Heart left ventricle (tissue), 16 donors: ENCODE measurements at regions not wholly inside any gene's neighbourhood (a gene's known extent, or its start where the extent isn't known, plus 50 kb on each side); places are given as distances from the start of the nearest gene placed in this dataset.

Source experiments
- ATAC-seq, 4 donors: fragments of 200-7000 bp; cut with Tn5 transposase; one replicate each; pipeline ENCODE4 v1.9.1; 2020 to 2022; ENCODE audit warnings: moderate library complexity in 4 of 4, mild to moderate bottlenecking in 3 of 4, moderate number of reproducible peaks in 1 of 4
- DNase-seq, 5 donors: peaks; one replicate each; pipeline ENCODE4 v3.0.0-alpha.2; 2020
- H3K27ac ChIP-seq, 12 donors: fragments of 200-600 bp; sonication (generic) in 4 of 12; one replicate each; pipeline versions ENCODE4 v1.5.0 to v1.8.0; 2016 to 2022; ENCODE audit warnings: mild to moderate bottlenecking in 2 of 12
- H3K27me3 ChIP-seq, 9 donors: fragments of 200-600 bp; sonication (generic) in 2 of 9; one replicate each; pipeline versions ENCODE4 v1.5.1 to v1.8.0; 2016 to 2022; ENCODE audit warnings: mild to moderate bottlenecking in 3 of 9
- H3K36me3 ChIP-seq, 9 donors: fragments of 200-600 bp; sonication (generic) in 2 of 9; one replicate each; pipeline versions ENCODE4 v1.5.0 to v1.8.0; 2018 to 2022; ENCODE audit warnings: mild to moderate bottlenecking in 2 of 9
- H3K4me1 ChIP-seq, 12 donors: fragments of 200-600 bp; sonication (generic) in 4 of 12; one replicate each; pipeline versions ENCODE4 v1.5.0 to v1.8.0; 2016 to 2022; ENCODE audit warnings: mild to moderate bottlenecking in 3 of 12
- H3K4me3 ChIP-seq, 12 donors: fragments of 200-600 bp; sonication (generic) in 4 of 12; one replicate each; pipeline versions ENCODE4 v1.5.0 to v1.8.0; 2017 to 2022; ENCODE audit warnings: mild to moderate bottlenecking in 9 of 12, moderate library complexity in 4 of 12
- H3K9me3 ChIP-seq, 12 donors: fragments of 200-600 bp; sonication (generic) in 4 of 12; one replicate each; pipeline versions ENCODE4 v1.5.0 to v1.8.0; 2016 to 2022; ENCODE audit warnings: mild to moderate bottlenecking in 1 of 12
- CTCF ChIP-seq, 12 donors: fragments of 200-600 bp; sonication (generic) in 4 of 12; IDR thresholded peaks; one replicate each; pipeline versions ENCODE4 v1.5.0 to v1.8.0; 2018 to 2022; ENCODE audit warnings: antibody characterized with exemption in 12 of 12, mild to moderate bottlenecking in 5 of 12
- POLR2A ChIP-seq, 2 donors: fragments of 450-650 bp; IDR thresholded peaks; one replicate each; pipeline ENCODE4 v1.6.1; 2017; ENCODE audit warnings: antibody characterized with exemption in 2 of 2, mild to moderate bottlenecking in 2 of 2, moderate library complexity in 2 of 2
- WGBS, 4 donors: extraction: QIAGEN DNeasy Blood & Tissue Kit in 2 of 4; methylation state at CpG; one replicate each; pipeline versions ENCODE4 v1.1.5 to v1.1.7; 2013 to 2018; 5-methylcytosine and 5-hydroxymethylcytosine counted together
- intact Hi-C, 10 donors: fragments of 100-400 bp; cut with DNase I; formaldehyde crosslinking; loops; one replicate each; pipeline versions ENCODE4 v1.11.1 to v1.14.2; 2022
- donor health status: ischemic (EF 13 %, LVEDD 7.1; RV severe dilation, severe dysfunction).
- donor health status: healthy with polysubstance abuse.
- donor health status: DM: no; HTN: yes; CAD: no.
- donor health status: DM: no; HTN: no; CAD: no.
- donor health status: ischemic (EF 25% LVEDD 6.9; RV normal size, moderate dysfunction).
- donor health status: ischemic (EF 25% LVEDD 5.7; RV mildly dilated, moderate dysfunction).
- donor health status: healthy.
- donor health status: DM: yes; HTN: yes; CAD: no.
- donor health status: ischemic (EF 35%, LVEDD 5.7; RV mildly dilated, moderate dysfunction).
- donor health status: nonischemic (EF 11% LVEDD 7.7; RV severe dilation, severe dysfunction).
- donor health status: DM: yes; HTN: yes; CAD: no.
- donor health status: PGD.
- donor health status: ischemic (EF 29% LVEDD 5.4; RV normal size, mild dysfunction).
- donor health status: nonischemic (EF 23%, LVEDD 6.1; RV moderate dilation, normal function).

GRCh38 chr15:29968099-29968894 lies 114.5 kb upstream of the GOLGA8J start:
- H3K36me3 ChIP-seq, result no peaks in the 10 kb centered on the region
- DNase-seq (no peak), ATAC-seq (peak in 2 of 4 donors; percentile 20 to 47)
- intact Hi-C loops, result loop anchor here in 2 of 10 donors (10.0 kb wide), 2 partner anchors 57 to 87 kb away; no protein-coding TSS in a partner anchor
- H3K27ac ChIP-seq, result no peak overlapping the region
- peaks cover 2 to 54% (median 16%) of the 10 kb centered on the region in 9 donors for H3K27me3 ChIP-seq
- H3K9me3 ChIP-seq, result peaks cover 0 to 10% (median 2%) of the 10 kb centered on the region in 12 donors
- H3K4me3 ChIP-seq, result peak overlapping the region in 11 of 12 donors; percentile 18 to 54 (median 44)
- H3K4me1 ChIP-seq, result peaks cover 0 to 9% (median 0%) of the 10 kb centered on the region in 12 donors
- TF ChIP-seq CTCF (IDR thresholded peaks at IDR 0.05) (no peak), POLR2A (IDR thresholded peaks at IDR 0.05) (no peak)
- 4 to 14% (median 8%) methylated on average over 18 to 91 of the region's 91 CpGs for WGBS, 4 donors

GRCh38 chr15:29962407-29962806 lies 120.3 kb upstream of the GOLGA8J start:
- 73 to 88% (median 82%) methylated on average over 1 of the region's 1 CpG for WGBS, 4 donors
- Histone ChIP-seq H3K4me1 (no peaks in the 10 kb centered on the region), H3K27ac (no peak overlapping the region), H3K27me3 (peaks cover 0 to 31% (median under 1%) of the 10 kb centered on the region in 9 donors), H3K4me3 (no peak overlapping the region), H3K9me3 (no peaks in the 10 kb centered on the region), H3K36me3 (no peaks in the 10 kb centered on the region)
- ATAC-seq (no peak), DNase-seq (no peak)
- intact Hi-C loops, result loop anchor here in 2 of 10 donors (10.0 kb wide), 2 partner anchors 62 to 92 kb away; no protein-coding TSS in a partner anchor
- no peak for TF ChIP-seq CTCF (IDR thresholded peaks at IDR 0.05)
- TF ChIP-seq POLR2A (IDR thresholded peaks at IDR 0.05), result no peak

- peaks cover 0 to 18% (median 0%) of the 10 kb centered on the region in 9 donors for H3K27me3 ChIP-seq
- H3K9me3 ChIP-seq, result no peaks in the 10 kb centered on the region
- no peaks in the 10 kb centered on the region for H3K36me3 ChIP-seq
- H3K4me1 ChIP-seq, result no peaks in the 10 kb centered on the region
- H3K27ac ChIP-seq, result no peak overlapping the region
- intact Hi-C loops, result loop anchor here in 3 of 10 donors (5.0 to 10.0 kb wide), 4 partner anchors 38 to 115 kb away; no protein-coding TSS in a partner anchor
- H3K4me3 ChIP-seq, result no peak overlapping the region
- TF ChIP-seq CTCF (IDR thresholded peaks at IDR 0.05), result no peak
- TF ChIP-seq POLR2A (IDR thresholded peaks at IDR 0.05), result no peak
- no peak for DNase-seq
- WGBS, 4 donors, result 77 to 83% (median 82%) methylated on average over 9 of the region's 9 CpGs
- no peak for ATAC-seq
Measured at GRCh38 chr15:29959384-29960137, 123.2 kb upstream of the GOLGA8J start.

- Histone ChIP-seq H3K27ac (no peak overlapping the region), H3K36me3 (no peaks in the 10 kb centered on the region), H3K9me3 (no peaks in the 10 kb centered on the region), H3K27me3 (no peaks in the 10 kb centered on the region), H3K4me3 (no peak overlapping the region), H3K4me1 (no peaks in the 10 kb centered on the region)
- DNase-seq, result no peak
- WGBS, 4 donors, result 58 to 75% (median 73%) methylated on average over 1 of the region's 1 CpG
- ATAC-seq, result no peak
- intact Hi-C loops, result loop anchor here in 1 of 10 donors (10.0 kb wide), 2 partner anchors 73 to 123 kb away; no protein-coding TSS in a partner anchor
- TF ChIP-seq POLR2A (IDR thresholded peaks at IDR 0.05) (no peak), CTCF (IDR thresholded peaks at IDR 0.05) (no peak)
Measured at GRCh38 chr15:29952225-29952624, 130.0 kb upstream of the TJP1 start.
